GM18505 (cell line): ENCODE measurements at regions not wholly inside any gene's neighbourhood (a gene's known extent, or its start where the extent isn't known, plus 50 kb on each side); places are given as distances from the start of the nearest gene placed in this dataset.
"Not testable (repeated sequence)": the region's sequence is repeated elsewhere in the genome, so short reads cannot be mapped to it uniquely, and the experiment has no call there.

Experiments used
- ATAC-seq: cut with Tn5 transposase; IDR thresholded peaks from one replicate; pipeline ENCODE4 v1.9.1; 2021; ENCODE audit not compliant: unreplicated experiment
- POLR2A ChIP-seq: IDR thresholded peaks from 4 replicates; pipeline ENCODE4 v1.6.1; 2011; ENCODE audit warnings: borderline replicate concordance; ENCODE audit not compliant: insufficient read depth, insufficient read length; ENCODE audit errors: extremely low read depth

- ATAC-seq = no peak
- TF ChIP-seq POLR2A = no peak
Observed at GRCh38 chr10:9957351-9957750, 1060.3 kb upstream of the CELF2 start.

- ATAC-seq = not testable (repeated sequence)
Observed at GRCh38 chr10:9957876-9958275, 1059.8 kb upstream of the CELF2 start.

- no peak for ATAC-seq
- TF ChIP-seq POLR2A = no peak
Observed at GRCh38 chr10:9965341-9965740, 1052.3 kb upstream of the CELF2 start.

- ATAC-seq = no peak
Observed at GRCh38 chr10:9986786-9987185, 1030.9 kb upstream of the CELF2 start.

GRCh38 chr10:9987197-9987596, 1030.5 kb upstream of the CELF2 start:
- no peak for ATAC-seq
- no peak for TF ChIP-seq POLR2A

More at GRCh38 chr10:9986786-9987185, 1030.9 kb upstream of the CELF2 start:
- TF ChIP-seq POLR2A = no peak

GRCh38 chr10:9992661-9993060, 1025.0 kb upstream of the CELF2 start:
- no peak for ATAC-seq
- no peak for TF ChIP-seq POLR2A

- no peak for ATAC-seq
- no peak for TF ChIP-seq POLR2A
Observed at GRCh38 chr10:9994131-9994530, 1023.5 kb upstream of the CELF2 start.

- ATAC-seq = no peak
- TF ChIP-seq POLR2A = no peak
Observed at GRCh38 chr10:9999627-10000026, 1018.0 kb upstream of the CELF2 start.

- TF ChIP-seq POLR2A = no peak
- ATAC-seq = no peak
Observed at GRCh38 chr10:10007957-10008356, 1009.7 kb upstream of the CELF2 start.

GRCh38 chr10:10010397-10010796, 1007.3 kb upstream of the CELF2 start:
- TF ChIP-seq POLR2A = no peak
- ATAC-seq = no peak

- no peak for ATAC-seq
- TF ChIP-seq POLR2A = no peak
Observed at GRCh38 chr10:10014846-10015245, 1002.8 kb upstream of the CELF2 start.

- TF ChIP-seq POLR2A = no peak
- no peak for ATAC-seq
Observed at GRCh38 chr10:10017716-10018115, 1000.0 kb upstream of the CELF2 start.

- TF ChIP-seq POLR2A = no peak
- no peak for ATAC-seq
Observed at GRCh38 chr10:10020945-10021344, 996.7 kb upstream of the CELF2 start.

- ATAC-seq = no peak
- no peak for TF ChIP-seq POLR2A
Observed at GRCh38 chr10:10032991-10033390, 984.7 kb upstream of the CELF2 start.

- no peak for TF ChIP-seq POLR2A
- no peak for ATAC-seq
Observed at GRCh38 chr10:10038348-10038747, 979.3 kb upstream of the CELF2 start.

GRCh38 chr10:10039595-10039994, 978.1 kb upstream of the CELF2 start:
- no peak for TF ChIP-seq POLR2A
- no peak for ATAC-seq

- no peak for TF ChIP-seq POLR2A
- no peak for ATAC-seq
Observed at GRCh38 chr10:10043083-10043482, 974.6 kb upstream of the CELF2 start.
